ENCODE measurements at regions not wholly inside any gene's neighbourhood (a gene's known extent, or its start where the extent isn't known, plus 50 kb on each side); places are given as distances from the start of the nearest gene placed in this dataset.

DNA sequence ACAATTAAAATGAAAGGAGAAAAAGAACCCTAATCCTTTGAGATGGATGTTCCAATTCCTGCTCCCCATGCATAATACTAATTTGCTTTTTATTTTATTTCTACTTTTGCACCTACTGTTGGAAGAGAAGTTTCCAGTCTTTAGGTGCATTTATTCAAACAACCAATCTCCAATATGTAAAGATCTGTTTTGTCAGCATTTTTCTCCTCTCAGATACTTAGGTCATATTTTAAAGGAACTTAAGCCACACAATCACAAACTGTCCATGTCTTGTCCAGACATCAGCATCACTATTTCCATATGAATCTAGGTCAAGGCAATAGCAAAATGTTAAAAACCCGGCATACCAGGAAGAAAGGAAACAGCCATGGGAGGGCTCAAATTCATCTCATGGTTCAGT lies 1023.2 kb downstream of the BCL11A start:
- H3K4me3 ChIP-seq: no peak overlapping the region
- ChIA-PET POLR2A (ENCODE audit: unreplicated experiment) (no interaction called here), CTCF (no interaction called here)
- no peak overlapping the region for H3K4me2 ChIP-seq
- H3K36me3 ChIP-seq (ENCODE audit: low read depth): no peaks in the 10 kb centered on the region
- H4K20me1 ChIP-seq (ENCODE audit: insufficient read depth): no peaks in the 10 kb centered on the region
- no peak overlapping the region for H2AFZ ChIP-seq
- no peaks in the 10 kb centered on the region for H3K4me1 ChIP-seq (replicated peaks; ENCODE audit: insufficient read depth)
- H3K9me2 ChIP-seq (ENCODE audit: insufficient read depth): no peaks in the 10 kb centered on the region
- peaks cover 33% of the 10 kb centered on the region for H3K27me3 ChIP-seq (ENCODE audit: insufficient read depth, low read depth)
- no TSS peak for BruUV-seq (replicated peaks)
- no peak for DNase-seq
- H3F3A ChIP-seq (ENCODE audit: insufficient read depth, low read depth): no peaks in the 10 kb centered on the region
- no peak overlapping the region for H3K27ac ChIP-seq
- H3K9me3 ChIP-seq (ENCODE audit: insufficient read depth, low read depth): no peaks in the 10 kb centered on the region
- TF ChIP-seq, protein P1, sequence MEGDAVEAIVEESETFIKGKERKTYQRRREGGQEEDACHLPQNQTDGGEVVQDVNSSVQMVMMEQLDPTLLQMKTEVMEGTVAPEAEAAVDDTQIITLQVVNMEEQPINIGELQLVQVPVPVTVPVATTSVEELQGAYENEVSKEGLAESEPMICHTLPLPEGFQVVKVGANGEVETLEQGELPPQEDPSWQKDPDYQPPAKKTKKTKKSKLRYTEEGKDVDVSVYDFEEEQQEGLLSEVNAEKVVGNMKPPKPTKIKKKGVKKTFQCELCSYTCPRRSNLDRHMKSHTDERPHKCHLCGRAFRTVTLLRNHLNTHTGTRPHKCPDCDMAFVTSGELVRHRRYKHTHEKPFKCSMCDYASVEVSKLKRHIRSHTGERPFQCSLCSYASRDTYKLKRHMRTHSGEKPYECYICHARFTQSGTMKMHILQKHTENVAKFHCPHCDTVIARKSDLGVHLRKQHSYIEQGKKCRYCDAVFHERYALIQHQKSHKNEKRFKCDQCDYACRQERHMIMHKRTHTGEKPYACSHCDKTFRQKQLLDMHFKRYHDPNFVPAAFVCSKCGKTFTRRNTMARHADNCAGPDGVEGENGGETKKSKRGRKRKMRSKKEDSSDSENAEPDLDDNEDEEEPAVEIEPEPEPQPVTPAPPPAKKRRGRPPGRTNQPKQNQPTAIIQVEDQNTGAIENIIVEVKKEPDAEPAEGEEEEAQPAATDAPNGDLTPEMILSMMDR (conservative IDR thresholded peaks at IDR 0.05): no peak
- no peak for TF ChIP-seq EZH2 (IDR thresholded peaks at IDR 0.05; ENCODE audit: low read depth)
- intact Hi-C loops (cut with micrococcal nuclease; ENCODE audit: unreplicated experiment): no loop called here
- no peaks in the 10 kb centered on the region for H3K79me2 ChIP-seq (ENCODE audit: low read depth)

DNA sequence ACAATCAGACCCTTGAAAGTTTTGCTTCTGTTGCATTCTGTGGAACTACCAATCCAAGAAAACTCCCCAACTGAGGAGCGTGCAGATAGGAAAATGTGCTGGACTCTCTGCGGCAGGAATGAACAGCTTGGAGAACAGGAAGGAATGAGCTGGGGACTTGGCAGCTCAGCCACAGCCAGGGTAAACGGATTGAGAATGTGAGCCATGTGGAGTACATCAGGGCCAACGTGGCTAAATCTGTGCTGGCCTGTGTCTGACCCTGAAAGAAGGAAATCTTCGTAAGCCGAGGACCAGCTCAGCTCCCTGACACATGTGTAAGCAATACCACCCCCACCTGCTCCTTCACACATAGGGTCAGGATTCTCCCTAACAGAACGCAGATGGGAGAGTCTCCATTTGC lies 1023.7 kb downstream of the BCL11A start:
- Histone ChIP-seq H3K9me2 (ENCODE audit: insufficient read depth) (no peaks in the 10 kb centered on the region), H3K27ac (no peak overlapping the region), H3K79me2 (ENCODE audit: low read depth) (no peaks in the 10 kb centered on the region), H3K4me2 (no peak overlapping the region), H3K4me3 (no peak overlapping the region), H3K4me1 (replicated peaks; ENCODE audit: insufficient read depth) (no peaks in the 10 kb centered on the region), H3K27me3 (ENCODE audit: insufficient read depth, low read depth) (peaks cover 33% of the 10 kb centered on the region), H3K9me3 (ENCODE audit: insufficient read depth, low read depth) (no peaks in the 10 kb centered on the region), H2AFZ (no peak overlapping the region), H3K36me3 (ENCODE audit: low read depth) (no peaks in the 10 kb centered on the region), H3F3A (ENCODE audit: insufficient read depth, low read depth) (no peaks in the 10 kb centered on the region), H4K20me1 (ENCODE audit: insufficient read depth) (no peaks in the 10 kb centered on the region)
- intact Hi-C loops (cut with micrococcal nuclease; ENCODE audit: unreplicated experiment): no loop called here
- BruUV-seq (replicated peaks): no TSS peak
- POLR2A ChIA-PET (ENCODE audit: unreplicated experiment): no interaction called here
- CTCF ChIA-PET: no interaction called here
- no peak for DNase-seq
- TF ChIP-seq, protein P1 (conservative IDR thresholded peaks at IDR 0.05): no peak
- no peak for TF ChIP-seq EZH2 (IDR thresholded peaks at IDR 0.05; ENCODE audit: low read depth)

DNA sequence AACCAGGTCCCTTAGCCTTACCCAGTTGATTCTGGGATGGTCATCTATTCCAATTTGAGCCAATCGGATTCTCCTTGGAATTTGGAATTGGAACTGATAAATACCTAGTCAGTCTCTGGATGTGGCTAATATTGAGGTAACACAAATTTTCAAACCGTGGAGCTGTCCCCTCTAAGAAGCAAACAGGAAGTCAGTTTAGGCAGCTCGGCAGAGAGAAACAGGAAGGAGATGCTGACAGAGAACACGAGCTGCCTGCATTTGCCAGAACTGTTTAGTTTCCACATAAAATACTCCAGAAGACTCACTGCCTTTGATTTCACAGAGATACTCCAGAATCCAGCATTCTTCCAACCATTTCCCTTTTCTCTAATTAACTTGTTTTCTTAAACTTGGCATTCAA lies 1024.9 kb downstream of the BCL11A start:
- intact Hi-C loops (cut with micrococcal nuclease; ENCODE audit: unreplicated experiment): no loop called here
- peaks cover 29% of the 10 kb centered on the region for H3K27me3 ChIP-seq (ENCODE audit: insufficient read depth, low read depth)
- no peak for TF ChIP-seq EZH2 (IDR thresholded peaks at IDR 0.05; ENCODE audit: low read depth)
- TF ChIP-seq, protein P1 (conservative IDR thresholded peaks at IDR 0.05): no peak
- H3K4me1 ChIP-seq (replicated peaks; ENCODE audit: insufficient read depth): no peaks in the 10 kb centered on the region
- no peak overlapping the region for H3K4me2 ChIP-seq
- no peak overlapping the region for H3K4me3 ChIP-seq
- ChIA-PET CTCF (no interaction called here), POLR2A (ENCODE audit: unreplicated experiment) (no interaction called here)
- no peak overlapping the region for H3K27ac ChIP-seq
- DNase-seq: no peak
- no peaks in the 10 kb centered on the region for H3F3A ChIP-seq (ENCODE audit: insufficient read depth, low read depth)
- no peak overlapping the region for H2AFZ ChIP-seq
- no peaks in the 10 kb centered on the region for H3K9me2 ChIP-seq (ENCODE audit: insufficient read depth)
- no peaks in the 10 kb centered on the region for H3K79me2 ChIP-seq (ENCODE audit: low read depth)
- no peaks in the 10 kb centered on the region for H3K36me3 ChIP-seq (ENCODE audit: low read depth)
- no peaks in the 10 kb centered on the region for H4K20me1 ChIP-seq (ENCODE audit: insufficient read depth)
- BruUV-seq (replicated peaks): no TSS peak
- H3K9me3 ChIP-seq (ENCODE audit: insufficient read depth, low read depth): no peaks in the 10 kb centered on the region

Data from PC-9 (cell line).